ENCODE measurements at regions not wholly inside any gene's neighbourhood (a gene's known extent, or its start where the extent isn't known, plus 50 kb on each side); places are given as distances from the start of the nearest gene placed in this dataset.
"Not testable (repeated sequence)": the region's sequence is repeated elsewhere in the genome, so short reads cannot be mapped to it uniquely, and the experiment has no call there.

GRCh38 chr7:29662899-29663298, 99.3 kb downstream of the PRR15 start:
- H3K27ac Mint-ChIP-seq: peak overlapping the region in 1 of 6 donors; percentile 36
- H3K36me3 Mint-ChIP-seq; H3K4me1 Mint-ChIP-seq; H3K9me3 Mint-ChIP-seq; H3K27me3 Mint-ChIP-seq; H3K4me3 Mint-ChIP-seq; ATAC-seq (ENCODE audit: low read depth in 2 of 2); DNase-seq: not testable (repeated sequence)

GRCh38 chr7:29664999-29665398, 101.4 kb downstream of the PRR15 start:
- not testable (repeated sequence) for H3K36me3 Mint-ChIP-seq; H3K27ac Mint-ChIP-seq; H3K4me1 Mint-ChIP-seq; ATAC-seq (ENCODE audit: low read depth in 2 of 2); H3K27me3 Mint-ChIP-seq; H3K4me3 Mint-ChIP-seq; H3K9me3 Mint-ChIP-seq; DNase-seq

GRCh38 chr7:29667096-29667669, 103.5 kb downstream of the PRR15 start:
- not testable (repeated sequence) for H3K4me1 Mint-ChIP-seq; H3K27me3 Mint-ChIP-seq; ATAC-seq (ENCODE audit: low read depth in 2 of 2); H3K9me3 Mint-ChIP-seq; H3K27ac Mint-ChIP-seq; H3K4me3 Mint-ChIP-seq; DNase-seq; H3K36me3 Mint-ChIP-seq

- not testable (repeated sequence) for H3K9me3 Mint-ChIP-seq; H3K27me3 Mint-ChIP-seq; H3K27ac Mint-ChIP-seq; ATAC-seq (ENCODE audit: low read depth in 2 of 2); H3K36me3 Mint-ChIP-seq; H3K4me1 Mint-ChIP-seq; H3K4me3 Mint-ChIP-seq; DNase-seq
Measured at GRCh38 chr7:29671286-29671685, 107.7 kb downstream of the PRR15 start.

GRCh38 chr7:29673635-29674034, 110.0 kb downstream of the PRR15 start:
- not testable (repeated sequence) for H3K4me3 Mint-ChIP-seq; ATAC-seq (ENCODE audit: low read depth in 2 of 2); H3K9me3 Mint-ChIP-seq; DNase-seq; H3K4me1 Mint-ChIP-seq; H3K36me3 Mint-ChIP-seq; H3K27me3 Mint-ChIP-seq; H3K27ac Mint-ChIP-seq

- not testable (repeated sequence) for ATAC-seq (ENCODE audit: low read depth in 2 of 2); H3K27ac Mint-ChIP-seq; H3K4me1 Mint-ChIP-seq; H3K4me3 Mint-ChIP-seq; DNase-seq; H3K36me3 Mint-ChIP-seq; H3K9me3 Mint-ChIP-seq; H3K27me3 Mint-ChIP-seq
Measured at GRCh38 chr7:29674626-29675025, 111.0 kb downstream of the PRR15 start.

GRCh38 chr7:29677254-29677653, 113.6 kb downstream of the PRR15 start:
- H3K9me3 Mint-ChIP-seq; DNase-seq; H3K36me3 Mint-ChIP-seq; ATAC-seq (ENCODE audit: low read depth in 2 of 2); H3K27me3 Mint-ChIP-seq; H3K4me1 Mint-ChIP-seq; H3K4me3 Mint-ChIP-seq: not testable (repeated sequence)
- H3K27ac Mint-ChIP-seq: peak overlapping the region in 1 of 6 donors; percentile 57

GRCh38 chr7:29679963-29680362, 116.3 kb downstream of the PRR15 start:
- H3K27ac Mint-ChIP-seq; H3K4me3 Mint-ChIP-seq; H3K4me1 Mint-ChIP-seq; H3K36me3 Mint-ChIP-seq; DNase-seq; H3K9me3 Mint-ChIP-seq; H3K27me3 Mint-ChIP-seq; ATAC-seq (ENCODE audit: low read depth in 2 of 2): not testable (repeated sequence)

- not testable (repeated sequence) for H3K27ac Mint-ChIP-seq; H3K27me3 Mint-ChIP-seq; H3K4me1 Mint-ChIP-seq; H3K36me3 Mint-ChIP-seq; H3K9me3 Mint-ChIP-seq; H3K4me3 Mint-ChIP-seq; ATAC-seq (ENCODE audit: low read depth in 2 of 2); DNase-seq
Measured at GRCh38 chr7:29680601-29681000, 117.0 kb downstream of the PRR15 start.

GRCh38 chr7:29684151-29684786, 120.6 kb downstream of the PRR15 start:
- Mint-ChIP-seq H3K27ac (peak overlapping the region; percentile 70 to 95 (median 82)), H3K4me3 (peak overlapping the region; percentile 92 to 99 (median 98)), H3K27me3 (peaks cover 0 to 14% (median 0%) of the 10 kb centered on the region in 3 donors), H3K4me1 (peaks cover 3 to 11% (median 6%) of the 10 kb centered on the region in 3 donors)
- ATAC-seq (ENCODE audit: low read depth in 2 of 2) (peak; percentile 34 to 38), DNase-seq (peak; percentile 2)
- H3K36me3 Mint-ChIP-seq, H3K9me3 Mint-ChIP-seq: not testable (repeated sequence)

GRCh38 chr7:29684787-29685650, 121.3 kb upstream of the WIPF3 start:
- H3K27me3 Mint-ChIP-seq: peaks cover 0 to 14% (median 0%) of the 10 kb centered on the region in 3 donors
- no peaks in the 10 kb centered on the region for H3K9me3 Mint-ChIP-seq
- peak overlapping the region in 3 of 6 donors; percentile 76 to 89 (median 86) for H3K27ac Mint-ChIP-seq
- H3K4me3 Mint-ChIP-seq: peak overlapping the region; percentile 92 to 99 (median 98)
- H3K36me3 Mint-ChIP-seq: no peaks in the 10 kb centered on the region
- peaks cover 3 to 11% (median 6%) of the 10 kb centered on the region in 3 donors for H3K4me1 Mint-ChIP-seq
- peak; percentile 76 for ATAC-seq (ENCODE audit: low read depth in 2 of 2)
- peak; percentile 55 for DNase-seq

- peaks cover 3 to 11% (median 6%) of the 10 kb centered on the region in 3 donors for H3K4me1 Mint-ChIP-seq
- ATAC-seq (ENCODE audit: low read depth in 2 of 2); H3K27ac Mint-ChIP-seq; DNase-seq; H3K9me3 Mint-ChIP-seq; H3K36me3 Mint-ChIP-seq: not testable (repeated sequence)
- peaks cover 0 to 11% (median 0%) of the 10 kb centered on the region in 3 donors for H3K27me3 Mint-ChIP-seq
- peak overlapping the region; percentile 72 to 99 (median 82) for H3K4me3 Mint-ChIP-seq
Measured at GRCh38 chr7:29685651-29686271, 120.5 kb upstream of the WIPF3 start.

GRCh38 chr7:29690510-29690909, 115.8 kb upstream of the WIPF3 start:
- not testable (repeated sequence) for H3K9me3 Mint-ChIP-seq; H3K27ac Mint-ChIP-seq; H3K4me1 Mint-ChIP-seq; H3K36me3 Mint-ChIP-seq; ATAC-seq (ENCODE audit: low read depth in 2 of 2); DNase-seq; H3K27me3 Mint-ChIP-seq; H3K4me3 Mint-ChIP-seq
